WTC11 (cell line): ENCODE measurements at regions not wholly inside any gene's neighbourhood (a gene's known extent, or its start where the extent isn't known, plus 50 kb on each side); places are given as distances from the start of the nearest gene placed in this dataset.

Experiments used
- ATAC-seq: fragments of 200-7000 bp; cut with Tn5 transposase; 2 replicates; pipeline ENCODE4 v1.10.0; 2021; ENCODE audit warnings: mild to moderate bottlenecking, moderate library complexity
- CTCF ChIA-PET: fragments of 300-600 bp; sonication (Branson Sonifier 250); formaldehyde crosslinking; loops from one replicate; lab custom pipeline; 2021; ENCODE audit warnings: antibody characterized with exemption; lab: Charles Lee
- POLR2A ChIA-PET: fragments of 350-600 bp; sonication (Branson Sonifier 250); formaldehyde crosslinking; loops from one replicate; lab custom pipeline; 2021; ENCODE audit warnings: antibody characterized with exemption; lab: Charles Lee
- DNase-seq: peaks from one replicate; pipeline ENCODE4 v3.0.0; 2021; ENCODE audit warnings: low spot score
- H3K27ac Mint-ChIP-seq: 2 replicates; pipeline ENCODE4 v1.8.0; 2021; ENCODE audit warnings: mixed read lengths
- H3K27me3 Mint-ChIP-seq: 2 replicates; pipeline ENCODE4 v1.8.0; 2021; ENCODE audit warnings: low read depth, mild to moderate bottlenecking, moderate library complexity, mixed read lengths
- H3K36me3 Mint-ChIP-seq: 2 replicates; pipeline ENCODE4 v1.8.0; 2021; ENCODE audit warnings: mixed read lengths
- H3K4me1 Mint-ChIP-seq: 2 replicates; pipeline ENCODE4 v1.8.0; 2022; ENCODE audit warnings: mixed read lengths
- H3K4me3 Mint-ChIP-seq: 2 replicates; pipeline ENCODE4 v1.8.0; 2021; ENCODE audit warnings: mild to moderate bottlenecking, moderate library complexity, mixed read lengths
- H3K9me3 Mint-ChIP-seq: 2 replicates; pipeline ENCODE4 v1.8.0; 2021; ENCODE audit warnings: mixed read lengths
- GRHL2 ChIP-seq: fragments of 250-450 bp; sonication (Bioruptor Pico); IDR thresholded peaks from 2 replicates; pipeline ENCODE4 v1.8.0; 2022; ENCODE audit warnings: mild to moderate bottlenecking, moderate library complexity; ENCODE audit not compliant: insufficient replicate concordance, severe bottlenecking
- GTF2I ChIP-seq: fragments of 250-450 bp; sonication (Bioruptor Pico); conservative IDR thresholded peaks from 2 replicates; pipeline ENCODE4 v1.4.0; 2021; ENCODE audit warnings: mild to moderate bottlenecking
- MYBL2 ChIP-seq: sonication (generic); formaldehyde crosslinking; IDR thresholded peaks from 2 replicates; pipeline ENCODE4 v1.8.1; 2023; ENCODE audit warnings: mild to moderate bottlenecking, moderate library complexity, missing genetic modification reagents
- NR2C2 ChIP-seq: sonication (generic); formaldehyde crosslinking; IDR thresholded peaks from 2 replicates; pipeline ENCODE4 v1.8.0; 2022; ENCODE audit warnings: mild to moderate bottlenecking, missing genetic modification reagents
- ZNF138 ChIP-seq: sonication (generic); formaldehyde crosslinking; conservative IDR thresholded peaks from 2 replicates; pipeline ENCODE4 v1.8.1; 2022; ENCODE audit warnings: mild to moderate bottlenecking, moderate library complexity, missing genetic modification reagents
- ZNF317 ChIP-seq: sonication (generic); formaldehyde crosslinking; IDR thresholded peaks from 2 replicates; pipeline ENCODE4 v1.8.1; 2023; ENCODE audit warnings: low read depth, mild to moderate bottlenecking, moderate library complexity, missing genetic modification reagents, borderline replicate concordance
- TF ChIP-seq, protein P1 (sequence below): sonication (generic); formaldehyde crosslinking; IDR thresholded peaks from 2 replicates; pipeline ENCODE4 v1.8.0; 2022; ENCODE audit warnings: missing genetic modification reagents
- TF ChIP-seq, protein P2 (sequence below): sonication (generic); formaldehyde crosslinking; IDR thresholded peaks from 2 replicates; pipeline ENCODE4 v1.8.1; 2023; ENCODE audit warnings: mild to moderate bottlenecking, missing genetic modification reagents, borderline replicate concordance
- TF ChIP-seq, protein P3 (sequence below): fragments of 250-450 bp; sonication (Bioruptor Pico); IDR thresholded peaks from 2 replicates; pipeline ENCODE4 v1.9.0; 2021; ENCODE audit warnings: mild to moderate bottlenecking, borderline replicate concordance
- TF ChIP-seq, protein P4 (sequence below): sonication (generic); formaldehyde crosslinking; IDR thresholded peaks from 2 replicates; pipeline ENCODE4 v1.8.1; 2023; ENCODE audit warnings: mild to moderate bottlenecking, missing genetic modification reagents, moderate library complexity
- TF ChIP-seq, protein P5 (sequence below): sonication (generic); formaldehyde crosslinking; IDR thresholded peaks from 2 replicates; pipeline ENCODE4 v1.8.0; 2022; ENCODE audit warnings: mild to moderate bottlenecking, missing genetic modification reagents
- TF ChIP-seq, protein P6 (sequence below): sonication (generic); formaldehyde crosslinking; IDR thresholded peaks from 2 replicates; pipeline ENCODE4 v1.8.1; 2023; ENCODE audit warnings: mild to moderate bottlenecking, missing genetic modification reagents
- TF ChIP-seq, protein P7 (sequence below): fragments of 250-450 bp; sonication (Bioruptor Pico); IDR thresholded peaks from 2 replicates; pipeline ENCODE4 v2.1.2; 2022; ENCODE audit warnings: mild to moderate bottlenecking, moderate library complexity
- TF ChIP-seq, protein P8 (sequence below): fragments of 250-450 bp; sonication (Bioruptor Pico); IDR thresholded peaks from 2 replicates; pipeline ENCODE4 v1.9.0; 2021; ENCODE audit warnings: moderate library complexity, mild to moderate bottlenecking, inconsistent platforms, borderline replicate concordance
- TF ChIP-seq, protein P9 (sequence below): sonication (generic); formaldehyde crosslinking; IDR thresholded peaks from 2 replicates; pipeline ENCODE4 v1.8.0; 2023; ENCODE audit warnings: missing genetic modification reagents

DNA sequence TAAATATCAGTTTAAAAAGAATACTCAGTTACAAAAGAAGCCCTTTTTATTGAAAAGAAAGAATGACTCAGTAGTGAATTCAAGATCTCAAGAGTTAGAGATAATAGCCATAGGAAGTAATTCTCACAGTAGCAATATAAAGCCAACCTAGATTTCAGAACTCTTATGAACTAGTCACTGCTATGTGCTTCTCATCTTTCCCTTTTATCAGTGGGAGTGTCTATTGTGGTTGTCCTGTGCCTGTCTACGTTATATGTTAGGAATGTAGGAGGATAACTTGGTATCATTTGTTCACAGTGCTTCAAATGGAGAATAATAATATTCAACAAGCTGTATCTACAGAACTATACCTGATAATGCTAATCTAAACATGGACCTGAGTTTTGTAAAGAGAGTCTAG lies 73.1 kb upstream of the RGS21 start (continued):
- TF ChIP-seq, protein P1, sequence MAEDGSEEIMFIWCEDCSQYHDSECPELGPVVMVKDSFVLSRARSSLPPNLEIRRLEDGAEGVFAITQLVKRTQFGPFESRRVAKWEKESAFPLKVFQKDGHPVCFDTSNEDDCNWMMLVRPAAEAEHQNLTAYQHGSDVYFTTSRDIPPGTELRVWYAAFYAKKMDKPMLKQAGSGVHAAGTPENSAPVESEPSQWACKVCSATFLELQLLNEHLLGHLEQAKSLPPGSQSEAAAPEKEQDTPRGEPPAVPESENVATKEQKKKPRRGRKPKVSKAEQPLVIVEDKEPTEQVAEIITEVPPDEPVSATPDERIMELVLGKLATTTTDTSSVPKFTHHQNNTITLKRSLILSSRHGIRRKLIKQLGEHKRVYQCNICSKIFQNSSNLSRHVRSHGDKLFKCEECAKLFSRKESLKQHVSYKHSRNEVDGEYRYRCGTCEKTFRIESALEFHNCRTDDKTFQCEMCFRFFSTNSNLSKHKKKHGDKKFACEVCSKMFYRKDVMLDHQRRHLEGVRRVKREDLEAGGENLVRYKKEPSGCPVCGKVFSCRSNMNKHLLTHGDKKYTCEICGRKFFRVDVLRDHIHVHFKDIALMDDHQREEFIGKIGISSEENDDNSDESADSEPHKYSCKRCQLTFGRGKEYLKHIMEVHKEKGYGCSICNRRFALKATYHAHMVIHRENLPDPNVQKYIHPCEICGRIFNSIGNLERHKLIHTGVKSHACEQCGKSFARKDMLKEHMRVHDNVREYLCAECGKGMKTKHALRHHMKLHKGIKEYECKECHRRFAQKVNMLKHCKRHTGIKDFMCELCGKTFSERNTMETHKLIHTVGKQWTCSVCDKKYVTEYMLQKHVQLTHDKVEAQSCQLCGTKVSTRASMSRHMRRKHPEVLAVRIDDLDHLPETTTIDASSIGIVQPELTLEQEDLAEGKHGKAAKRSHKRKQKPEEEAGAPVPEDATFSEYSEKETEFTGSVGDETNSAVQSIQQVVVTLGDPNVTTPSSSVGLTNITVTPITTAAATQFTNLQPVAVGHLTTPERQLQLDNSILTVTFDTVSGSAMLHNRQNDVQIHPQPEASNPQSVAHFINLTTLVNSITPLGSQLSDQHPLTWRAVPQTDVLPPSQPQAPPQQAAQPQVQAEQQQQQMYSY (CRISPR knock-in tag), result no peak
- TF ChIP-seq, protein P2, sequence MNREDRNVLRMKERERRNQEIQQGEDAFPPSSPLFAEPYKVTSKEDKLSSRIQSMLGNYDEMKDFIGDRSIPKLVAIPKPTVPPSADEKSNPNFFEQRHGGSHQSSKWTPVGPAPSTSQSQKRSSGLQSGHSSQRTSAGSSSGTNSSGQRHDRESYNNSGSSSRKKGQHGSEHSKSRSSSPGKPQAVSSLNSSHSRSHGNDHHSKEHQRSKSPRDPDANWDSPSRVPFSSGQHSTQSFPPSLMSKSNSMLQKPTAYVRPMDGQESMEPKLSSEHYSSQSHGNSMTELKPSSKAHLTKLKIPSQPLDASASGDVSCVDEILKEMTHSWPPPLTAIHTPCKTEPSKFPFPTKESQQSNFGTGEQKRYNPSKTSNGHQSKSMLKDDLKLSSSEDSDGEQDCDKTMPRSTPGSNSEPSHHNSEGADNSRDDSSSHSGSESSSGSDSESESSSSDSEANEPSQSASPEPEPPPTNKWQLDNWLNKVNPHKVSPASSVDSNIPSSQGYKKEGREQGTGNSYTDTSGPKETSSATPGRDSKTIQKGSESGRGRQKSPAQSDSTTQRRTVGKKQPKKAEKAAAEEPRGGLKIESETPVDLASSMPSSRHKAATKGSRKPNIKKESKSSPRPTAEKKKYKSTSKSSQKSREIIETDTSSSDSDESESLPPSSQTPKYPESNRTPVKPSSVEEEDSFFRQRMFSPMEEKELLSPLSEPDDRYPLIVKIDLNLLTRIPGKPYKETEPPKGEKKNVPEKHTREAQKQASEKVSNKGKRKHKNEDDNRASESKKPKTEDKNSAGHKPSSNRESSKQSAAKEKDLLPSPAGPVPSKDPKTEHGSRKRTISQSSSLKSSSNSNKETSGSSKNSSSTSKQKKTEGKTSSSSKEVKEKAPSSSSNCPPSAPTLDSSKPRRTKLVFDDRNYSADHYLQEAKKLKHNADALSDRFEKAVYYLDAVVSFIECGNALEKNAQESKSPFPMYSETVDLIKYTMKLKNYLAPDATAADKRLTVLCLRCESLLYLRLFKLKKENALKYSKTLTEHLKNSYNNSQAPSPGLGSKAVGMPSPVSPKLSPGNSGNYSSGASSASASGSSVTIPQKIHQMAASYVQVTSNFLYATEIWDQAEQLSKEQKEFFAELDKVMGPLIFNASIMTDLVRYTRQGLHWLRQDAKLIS (CRISPR knock-in tag), result no peak

DNA sequence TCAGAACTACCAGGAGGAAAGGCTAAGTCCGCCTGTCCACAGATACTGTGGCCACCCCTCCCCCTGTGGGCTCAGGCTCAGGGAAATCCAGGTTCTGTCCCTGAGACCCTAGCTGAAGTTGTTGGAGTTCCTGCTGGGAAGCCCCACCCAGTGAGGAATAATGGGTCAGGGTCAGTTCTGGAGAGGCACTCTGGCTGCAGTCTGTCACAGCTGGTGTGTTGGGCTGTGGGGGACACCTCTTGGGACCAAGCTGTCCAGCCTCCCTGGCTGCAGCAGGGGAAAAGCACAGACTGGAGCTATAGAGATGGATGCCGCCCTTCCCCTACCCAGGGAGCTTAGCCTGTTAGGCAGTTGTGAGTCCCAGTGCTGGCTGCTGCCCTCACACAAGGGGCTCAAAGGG lies 65.1 kb upstream of the RGS21 start:
- POLR2A ChIA-PET, result no interaction called here
- Mint-ChIP-seq H3K36me3 (no peaks in the 10 kb centered on the region), H3K4me3 (no peak overlapping the region), H3K27me3 (no peaks in the 10 kb centered on the region), H3K9me3 (peaks cover 20% of the 10 kb centered on the region), H3K4me1 (no peaks in the 10 kb centered on the region), H3K27ac (no peak overlapping the region)
- TF ChIP-seq NR2C2 (CRISPR knock-in tag) (no peak), GTF2I (CRISPR knock-in tag) (no peak), ZNF138 (no peak), MYBL2 (no peak), GRHL2 (no peak), ZNF317 (CRISPR knock-in tag) (no peak)
- TF ChIP-seq, protein P3, sequence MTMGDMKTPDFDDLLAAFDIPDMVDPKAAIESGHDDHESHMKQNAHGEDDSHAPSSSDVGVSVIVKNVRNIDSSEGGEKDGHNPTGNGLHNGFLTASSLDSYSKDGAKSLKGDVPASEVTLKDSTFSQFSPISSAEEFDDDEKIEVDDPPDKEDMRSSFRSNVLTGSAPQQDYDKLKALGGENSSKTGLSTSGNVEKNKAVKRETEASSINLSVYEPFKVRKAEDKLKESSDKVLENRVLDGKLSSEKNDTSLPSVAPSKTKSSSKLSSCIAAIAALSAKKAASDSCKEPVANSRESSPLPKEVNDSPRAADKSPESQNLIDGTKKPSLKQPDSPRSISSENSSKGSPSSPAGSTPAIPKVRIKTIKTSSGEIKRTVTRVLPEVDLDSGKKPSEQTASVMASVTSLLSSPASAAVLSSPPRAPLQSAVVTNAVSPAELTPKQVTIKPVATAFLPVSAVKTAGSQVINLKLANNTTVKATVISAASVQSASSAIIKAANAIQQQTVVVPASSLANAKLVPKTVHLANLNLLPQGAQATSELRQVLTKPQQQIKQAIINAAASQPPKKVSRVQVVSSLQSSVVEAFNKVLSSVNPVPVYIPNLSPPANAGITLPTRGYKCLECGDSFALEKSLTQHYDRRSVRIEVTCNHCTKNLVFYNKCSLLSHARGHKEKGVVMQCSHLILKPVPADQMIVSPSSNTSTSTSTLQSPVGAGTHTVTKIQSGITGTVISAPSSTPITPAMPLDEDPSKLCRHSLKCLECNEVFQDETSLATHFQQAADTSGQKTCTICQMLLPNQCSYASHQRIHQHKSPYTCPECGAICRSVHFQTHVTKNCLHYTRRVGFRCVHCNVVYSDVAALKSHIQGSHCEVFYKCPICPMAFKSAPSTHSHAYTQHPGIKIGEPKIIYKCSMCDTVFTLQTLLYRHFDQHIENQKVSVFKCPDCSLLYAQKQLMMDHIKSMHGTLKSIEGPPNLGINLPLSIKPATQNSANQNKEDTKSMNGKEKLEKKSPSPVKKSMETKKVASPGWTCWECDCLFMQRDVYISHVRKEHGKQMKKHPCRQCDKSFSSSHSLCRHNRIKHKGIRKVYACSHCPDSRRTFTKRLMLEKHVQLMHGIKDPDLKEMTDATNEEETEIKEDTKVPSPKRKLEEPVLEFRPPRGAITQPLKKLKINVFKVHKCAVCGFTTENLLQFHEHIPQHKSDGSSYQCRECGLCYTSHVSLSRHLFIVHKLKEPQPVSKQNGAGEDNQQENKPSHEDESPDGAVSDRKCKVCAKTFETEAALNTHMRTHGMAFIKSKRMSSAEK (CRISPR knock-in tag), result no peak
- TF ChIP-seq, protein P4, sequence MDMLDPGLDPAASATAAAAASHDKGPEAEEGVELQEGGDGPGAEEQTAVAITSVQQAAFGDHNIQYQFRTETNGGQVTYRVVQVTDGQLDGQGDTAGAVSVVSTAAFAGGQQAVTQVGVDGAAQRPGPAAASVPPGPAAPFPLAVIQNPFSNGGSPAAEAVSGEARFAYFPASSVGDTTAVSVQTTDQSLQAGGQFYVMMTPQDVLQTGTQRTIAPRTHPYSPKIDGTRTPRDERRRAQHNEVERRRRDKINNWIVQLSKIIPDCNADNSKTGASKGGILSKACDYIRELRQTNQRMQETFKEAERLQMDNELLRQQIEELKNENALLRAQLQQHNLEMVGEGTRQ (CRISPR knock-in tag), result no peak
- TF ChIP-seq, protein P5, sequence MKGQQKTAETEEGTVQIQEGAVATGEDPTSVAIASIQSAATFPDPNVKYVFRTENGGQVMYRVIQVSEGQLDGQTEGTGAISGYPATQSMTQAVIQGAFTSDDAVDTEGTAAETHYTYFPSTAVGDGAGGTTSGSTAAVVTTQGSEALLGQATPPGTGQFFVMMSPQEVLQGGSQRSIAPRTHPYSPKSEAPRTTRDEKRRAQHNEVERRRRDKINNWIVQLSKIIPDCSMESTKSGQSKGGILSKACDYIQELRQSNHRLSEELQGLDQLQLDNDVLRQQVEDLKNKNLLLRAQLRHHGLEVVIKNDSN (CRISPR knock-in tag), result no peak
- TF ChIP-seq, protein P6, sequence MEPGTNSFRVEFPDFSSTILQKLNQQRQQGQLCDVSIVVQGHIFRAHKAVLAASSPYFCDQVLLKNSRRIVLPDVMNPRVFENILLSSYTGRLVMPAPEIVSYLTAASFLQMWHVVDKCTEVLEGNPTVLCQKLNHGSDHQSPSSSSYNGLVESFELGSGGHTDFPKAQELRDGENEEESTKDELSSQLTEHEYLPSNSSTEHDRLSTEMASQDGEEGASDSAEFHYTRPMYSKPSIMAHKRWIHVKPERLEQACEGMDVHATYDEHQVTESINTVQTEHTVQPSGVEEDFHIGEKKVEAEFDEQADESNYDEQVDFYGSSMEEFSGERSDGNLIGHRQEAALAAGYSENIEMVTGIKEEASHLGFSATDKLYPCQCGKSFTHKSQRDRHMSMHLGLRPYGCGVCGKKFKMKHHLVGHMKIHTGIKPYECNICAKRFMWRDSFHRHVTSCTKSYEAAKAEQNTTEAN, result no peak
- TF ChIP-seq, protein P7, sequence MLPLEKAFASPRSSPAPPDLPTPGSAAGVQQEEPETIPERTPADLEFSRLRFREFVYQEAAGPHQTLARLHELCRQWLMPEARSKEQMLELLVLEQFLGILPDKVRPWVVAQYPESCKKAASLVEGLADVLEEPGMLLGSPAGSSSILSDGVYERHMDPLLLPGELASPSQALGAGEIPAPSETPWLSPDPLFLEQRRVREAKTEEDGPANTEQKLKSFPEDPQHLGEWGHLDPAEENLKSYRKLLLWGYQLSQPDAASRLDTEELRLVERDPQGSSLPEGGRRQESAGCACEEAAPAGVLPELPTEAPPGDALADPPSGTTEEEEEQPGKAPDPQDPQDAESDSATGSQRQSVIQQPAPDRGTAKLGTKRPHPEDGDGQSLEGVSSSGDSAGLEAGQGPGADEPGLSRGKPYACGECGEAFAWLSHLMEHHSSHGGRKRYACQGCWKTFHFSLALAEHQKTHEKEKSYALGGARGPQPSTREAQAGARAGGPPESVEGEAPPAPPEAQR, result no peak
- TF ChIP-seq, protein P8, sequence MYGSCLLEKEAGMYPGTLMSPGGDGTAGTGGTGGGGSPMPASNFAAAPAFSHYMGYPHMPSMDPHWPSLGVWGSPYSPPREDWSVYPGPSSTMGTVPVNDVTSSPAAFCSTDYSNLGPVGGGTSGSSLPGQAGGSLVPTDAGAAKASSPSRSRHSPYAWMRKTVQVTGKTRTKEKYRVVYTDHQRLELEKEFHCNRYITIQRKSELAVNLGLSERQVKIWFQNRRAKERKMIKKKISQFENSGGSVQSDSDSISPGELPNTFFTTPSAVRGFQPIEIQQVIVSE, result no peak
- TF ChIP-seq, protein P9, sequence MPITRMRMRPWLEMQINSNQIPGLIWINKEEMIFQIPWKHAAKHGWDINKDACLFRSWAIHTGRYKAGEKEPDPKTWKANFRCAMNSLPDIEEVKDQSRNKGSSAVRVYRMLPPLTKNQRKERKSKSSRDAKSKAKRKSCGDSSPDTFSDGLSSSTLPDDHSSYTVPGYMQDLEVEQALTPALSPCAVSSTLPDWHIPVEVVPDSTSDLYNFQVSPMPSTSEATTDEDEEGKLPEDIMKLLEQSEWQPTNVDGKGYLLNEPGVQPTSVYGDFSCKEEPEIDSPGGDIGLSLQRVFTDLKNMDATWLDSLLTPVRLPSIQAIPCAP (CRISPR knock-in tag), result no peak
- CTCF ChIA-PET, result interaction anchor here (0.6 kb wide), 1 partner anchor 21 kb away, joined by 4 read pairs; no protein-coding TSS in a partner anchor
- DNase-seq, result no peak
- ATAC-seq, result no peak
